ENCODE measurements at regions not wholly inside any gene's neighbourhood (a gene's known extent, or its start where the extent isn't known, plus 50 kb on each side); places are given as distances from the start of the nearest gene placed in this dataset.

- DNase-seq, result no peak
These were observed 460.0 kb downstream of the FUT8 start for GRCh38 chr14:65872536-65872935.

DNA sequence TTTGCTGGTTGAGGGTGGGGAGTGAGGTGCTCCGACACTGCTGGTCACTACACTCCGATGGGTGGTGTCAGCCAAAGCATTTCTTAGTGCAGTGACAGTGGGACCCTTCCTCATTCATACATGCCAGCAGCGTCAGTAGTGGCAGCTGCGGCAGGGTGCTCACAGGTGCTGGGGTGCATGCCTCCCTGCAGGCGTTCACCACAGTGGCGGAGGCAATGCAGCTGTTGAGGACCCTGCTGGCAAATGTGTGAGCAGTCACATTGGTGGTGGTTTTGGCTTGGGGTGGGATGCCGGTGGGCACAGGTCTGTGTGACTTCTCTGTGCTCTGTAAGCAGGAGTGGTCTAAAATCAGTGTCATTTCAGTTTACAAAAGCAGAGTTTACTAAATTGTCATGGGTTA lies 464.6 kb downstream of the FUT8 start:
- no peak for DNase-seq

DNA sequence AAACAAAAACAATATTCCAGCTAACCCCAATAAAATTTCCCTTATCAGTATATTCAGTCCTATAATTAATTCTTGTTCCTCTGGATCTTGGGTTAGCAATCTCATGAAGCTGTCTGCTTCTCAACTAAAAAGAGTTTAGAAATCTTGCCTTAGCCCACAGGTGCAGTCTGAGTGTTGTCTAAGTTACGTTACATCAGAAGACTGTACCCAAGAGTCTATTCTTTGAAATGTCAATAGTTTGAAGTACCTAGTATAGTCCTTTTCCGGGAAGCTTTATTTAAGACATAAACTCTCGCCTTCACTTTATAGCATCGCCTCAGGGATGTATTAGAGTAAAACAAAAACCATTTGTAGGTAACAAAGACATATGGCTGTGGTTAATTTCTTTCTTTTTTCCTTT lies 465.1 kb downstream of the FUT8 start:
- no peak for DNase-seq

- no peak for DNase-seq
These were observed 466.1 kb downstream of the FUT8 start for GRCh38 chr14:65878586-65878985.

- no peak for DNase-seq
These were observed 466.9 kb downstream of the FUT8 start for GRCh38 chr14:65879248-65880009.

- no peak for DNase-seq
These were observed 468.0 kb downstream of the FUT8 start for GRCh38 chr14:65880507-65880906.

DNA sequence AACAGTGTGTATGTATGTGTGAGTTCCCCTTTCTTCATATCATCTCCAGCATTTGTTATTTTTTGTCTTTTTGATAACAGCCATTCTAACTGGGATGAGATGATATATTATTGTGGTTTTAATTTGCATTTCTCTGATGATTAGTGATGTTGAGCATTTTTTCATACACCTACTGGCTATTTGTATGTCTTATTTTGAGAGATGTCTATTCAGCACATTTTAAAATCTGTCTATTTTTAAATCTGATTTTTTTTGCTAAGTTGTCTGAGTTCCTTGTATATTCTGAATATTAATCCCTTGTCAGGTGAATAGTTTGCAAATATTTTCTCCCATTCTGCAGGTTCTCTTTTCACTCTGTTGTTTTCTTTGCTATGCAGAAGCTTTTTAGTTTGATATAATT lies 469.1 kb downstream of the FUT8 start:
- no peak for DNase-seq

- DNase-seq, result no peak
These were observed 476.1 kb downstream of the FUT8 start for GRCh38 chr14:65888677-65889076.

DNA sequence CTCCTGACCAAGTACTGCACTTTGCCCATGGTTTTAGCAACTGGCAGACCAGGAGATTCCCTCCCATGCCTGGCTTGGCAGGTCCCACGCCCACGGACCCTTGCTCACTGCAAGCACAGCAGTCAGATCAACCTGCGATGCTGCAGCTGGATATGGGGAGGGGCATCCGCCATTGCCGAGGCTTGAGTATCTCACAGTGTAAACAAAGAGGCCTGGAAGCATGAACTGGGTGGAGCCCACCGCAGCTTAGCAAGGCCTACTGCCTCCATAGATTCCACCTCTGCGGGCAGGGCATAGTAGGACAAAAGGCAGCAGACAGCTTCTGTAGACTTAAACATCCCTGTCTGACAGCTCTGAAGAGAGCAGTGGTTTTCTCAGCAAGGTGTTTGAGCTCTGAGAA lies 479.8 kb downstream of the FUT8 start:
- no peak for DNase-seq

- no peak for DNase-seq
These were observed 487.6 kb downstream of the FUT8 start for GRCh38 chr14:65900164-65900563.

DNA sequence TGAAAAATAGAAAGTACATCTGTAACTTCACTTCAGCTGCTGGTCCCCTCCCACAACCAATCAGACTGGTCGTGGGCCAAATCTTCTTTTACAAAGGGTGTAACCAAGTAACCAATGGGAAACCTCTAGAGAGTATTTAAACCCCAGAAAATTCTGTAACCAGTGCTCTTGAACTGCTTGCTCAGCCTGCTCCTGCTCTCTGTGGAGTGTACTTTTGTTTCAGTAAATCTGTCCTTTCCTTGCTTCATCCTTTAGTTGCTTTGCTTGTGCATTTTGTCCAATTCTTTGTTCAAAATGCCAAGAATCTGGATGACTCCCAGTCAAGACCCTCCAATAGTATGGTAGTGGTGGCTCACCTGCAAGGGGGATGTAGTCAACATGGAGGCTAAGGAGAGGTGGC lies 489.1 kb downstream of the FUT8 start:
- DNase-seq, result no peak

- no peak for DNase-seq
These were observed 492.5 kb downstream of the FUT8 start for GRCh38 chr14:65904988-65905387.

GRCh38 chr14:65906344-65906743 lies 493.8 kb downstream of the FUT8 start:
- DNase-seq, result no peak

- no peak for DNase-seq
These were observed 494.4 kb downstream of the FUT8 start for GRCh38 chr14:65906948-65907347.

DNA sequence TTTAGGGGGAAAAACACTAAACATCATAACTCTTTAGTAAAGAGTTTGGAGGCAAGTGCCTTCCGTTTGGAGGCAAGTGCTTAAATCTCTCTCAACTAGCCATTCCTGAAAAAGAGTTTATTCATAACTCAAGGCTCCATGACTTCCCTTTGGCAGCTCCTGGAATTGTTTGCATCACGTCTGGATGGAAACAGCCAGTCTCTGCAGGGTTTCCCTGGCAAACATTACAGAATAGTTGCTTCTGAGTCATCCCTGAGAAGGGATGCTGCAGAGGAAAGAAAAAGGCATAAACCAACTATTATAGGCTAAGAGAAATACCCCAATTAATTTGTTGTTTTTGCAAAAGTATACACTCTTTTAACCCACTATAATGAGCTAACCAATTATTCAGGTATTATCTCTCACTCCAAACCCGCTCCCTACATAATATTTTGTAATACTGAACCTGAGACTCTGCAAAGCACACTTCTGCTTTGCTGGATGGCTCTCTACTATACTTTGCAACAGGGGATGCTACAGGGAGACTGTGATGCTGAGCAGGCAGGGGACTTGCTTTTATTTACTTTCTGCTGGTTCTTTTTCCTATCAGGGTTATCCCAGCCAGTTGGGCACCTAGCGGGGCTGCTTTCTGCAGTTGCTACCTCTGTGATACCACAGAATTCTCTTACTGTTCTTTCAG lies 497.7 kb downstream of the FUT8 start:
- peak in 4 of 56 donors; percentile 1 to 8 (median 6) for DNase-seq

DNA sequence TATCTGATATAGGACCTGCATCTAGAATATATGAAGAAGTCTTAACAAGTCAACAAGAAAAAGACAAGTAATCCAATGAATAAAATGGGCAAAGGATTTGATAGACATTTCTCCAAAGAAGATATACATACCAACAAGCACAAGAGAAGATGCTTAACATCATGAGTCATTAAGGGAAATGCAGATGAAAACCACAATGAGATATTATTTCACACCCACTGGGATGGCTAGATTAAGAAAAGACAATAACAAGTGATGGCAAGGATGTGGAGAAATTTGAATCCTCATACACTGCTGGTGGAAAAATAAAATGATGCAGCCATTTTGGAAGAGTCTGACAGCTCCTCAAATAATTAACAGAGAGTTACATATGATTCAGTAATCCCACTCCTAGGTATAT lies 502.6 kb downstream of the FUT8 start:
- no peak for DNase-seq

GRCh38 chr14:65916055-65916454 lies 503.5 kb downstream of the FUT8 start:
- DNase-seq, result no peak

DNA sequence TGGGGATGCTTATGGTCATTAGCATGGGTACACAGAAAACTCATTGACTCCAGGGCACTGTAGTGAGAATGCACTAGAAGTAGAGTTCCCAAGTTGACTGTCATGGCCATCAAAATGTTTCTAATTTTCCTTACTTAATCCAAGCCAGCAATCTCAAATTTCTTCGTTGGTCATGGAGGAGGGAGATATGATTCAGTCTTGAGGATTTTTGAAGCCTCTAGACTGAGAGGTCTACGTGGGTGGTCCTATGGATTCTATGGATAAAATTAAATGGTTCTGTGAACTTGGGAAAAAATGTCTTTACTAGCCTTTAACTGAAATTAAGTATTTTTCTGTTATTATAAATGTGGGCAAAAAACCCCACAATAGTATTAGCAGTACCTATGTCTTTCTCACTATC lies 508.5 kb downstream of the FUT8 start:
- no peak for DNase-seq

DNA sequence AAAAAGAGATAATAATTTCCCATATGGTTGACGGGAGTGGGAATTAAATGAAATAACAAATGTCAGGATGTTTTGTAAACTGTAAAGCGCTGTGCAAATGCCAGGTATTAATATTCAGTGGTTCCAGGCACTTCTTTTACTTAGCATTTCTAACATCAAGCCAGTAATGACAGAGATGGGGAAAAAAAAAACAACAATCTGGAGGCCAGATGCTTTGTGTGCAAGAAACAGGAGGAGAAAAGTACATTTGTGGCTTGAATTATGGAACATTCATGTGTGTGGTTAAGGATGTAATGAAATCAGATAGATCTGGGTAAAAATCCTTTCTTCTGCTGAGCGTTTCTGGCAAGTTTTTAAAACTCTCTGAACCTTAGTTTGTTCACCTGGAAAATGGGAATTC lies 509.6 kb downstream of the FUT8 start:
- DNase-seq, result no peak

- DNase-seq, result no peak
These were observed 514.0 kb downstream of the FUT8 start for GRCh38 chr14:65926504-65926903.

DNA sequence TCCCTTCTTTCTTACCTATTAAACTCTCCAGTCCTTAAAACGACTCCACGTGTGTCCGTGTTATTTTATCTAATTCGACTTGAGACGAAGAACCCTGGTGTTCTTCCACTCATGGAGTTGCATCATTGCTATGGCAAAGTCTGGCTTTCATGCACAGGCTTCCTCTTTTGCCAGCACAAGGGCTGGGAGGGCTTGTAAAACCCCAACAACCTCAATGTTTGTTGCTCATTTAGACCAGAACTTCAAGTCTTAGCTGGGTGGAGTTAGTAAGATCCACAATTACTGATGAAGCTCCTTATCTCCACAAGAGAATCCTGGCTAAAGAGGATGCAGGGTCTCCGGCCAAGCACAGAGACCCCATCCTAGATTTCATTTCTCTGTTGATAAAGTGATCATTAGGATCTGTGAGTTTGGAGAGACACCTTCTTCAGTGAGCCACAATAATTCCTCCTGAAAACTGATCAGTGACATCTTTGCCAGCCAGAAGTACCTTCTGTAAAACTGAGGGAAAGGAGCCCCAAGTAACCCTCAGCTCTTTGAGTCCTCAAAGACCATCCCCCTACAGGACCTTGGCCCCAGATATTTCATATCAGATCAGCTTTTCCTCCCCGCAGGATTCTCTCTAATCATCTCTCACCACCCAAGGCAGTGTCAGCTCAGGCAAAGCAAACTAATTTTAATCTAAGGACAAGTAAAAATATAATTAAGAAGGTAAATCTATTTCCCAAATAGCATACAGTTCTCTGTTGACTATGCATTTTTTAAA lies 514.6 kb downstream of the FUT8 start:
- DNase-seq, result no peak

DNA sequence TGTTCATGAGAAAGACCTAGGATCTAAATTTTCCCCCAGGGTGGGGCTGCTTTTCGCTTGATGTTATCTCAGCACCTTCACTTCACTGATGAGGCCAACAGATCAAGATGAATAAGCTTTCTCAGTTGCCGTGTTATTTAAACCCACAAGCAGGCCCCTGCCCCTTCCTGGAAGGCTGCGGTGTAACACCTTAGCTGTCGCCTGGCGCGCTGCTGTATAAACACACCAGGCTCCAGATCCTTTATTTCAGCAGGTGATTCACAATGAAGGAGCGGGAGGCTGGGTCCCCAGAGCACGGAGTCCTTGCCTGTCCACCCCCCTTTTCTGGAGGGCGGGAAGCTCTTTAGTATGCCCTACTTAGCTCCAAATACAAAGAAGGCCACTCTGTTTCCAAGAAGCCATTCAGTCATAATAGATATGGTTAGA lies 515.4 kb downstream of the FUT8 start:
- no peak for DNase-seq

Measured in amygdala (tissue), 56 donors.